Trophoblast cell (in vitro differentiated cells and primary cell): ENCODE measurements at regions not wholly inside any gene's neighbourhood (a gene's known extent, or its start where the extent isn't known, plus 50 kb on each side); places are given as distances from the start of the nearest gene placed in this dataset.
A peak's percentile ranks its signal among the peaks of the same experiment; 100 is the strongest.

Source experiments
- DNase-seq, 2 donors: peaks; one replicate each; pipeline ENCODE4 v3.0.0-alpha.2; 2016
- H2AFZ ChIP-seq: 2 replicates; pipeline ENCODE4 v1.6.1; 2013; ENCODE audit warnings: low read length, moderate library complexity, mild to moderate bottlenecking; ENCODE audit not compliant: insufficient read depth, poor library complexity
- H2AK5ac ChIP-seq: 2 replicates; pipeline ENCODE4 v1.6.1; 2013; ENCODE audit warnings: mild to moderate bottlenecking, low read length
- H2BK120ac ChIP-seq: 2 replicates; pipeline ENCODE4 v1.6.1; 2013; ENCODE audit warnings: low read length, mild to moderate bottlenecking, moderate library complexity; ENCODE audit not compliant: insufficient read depth, poor library complexity
- H2BK12ac ChIP-seq: 2 replicates; pipeline ENCODE4 v1.6.1; 2013; ENCODE audit warnings: mild to moderate bottlenecking, low read length, moderate library complexity
- H2BK5ac ChIP-seq: 2 replicates; pipeline ENCODE4 v1.6.1; 2013; ENCODE audit warnings: low read length, low read depth, moderate library complexity, mild to moderate bottlenecking; ENCODE audit not compliant: poor library complexity
- H3K14ac ChIP-seq: 2 replicates; pipeline ENCODE4 v1.6.1; 2013; ENCODE audit warnings: mild to moderate bottlenecking, low read length
- H3K18ac ChIP-seq: 2 replicates; pipeline ENCODE4 v1.6.1; 2013; ENCODE audit warnings: mild to moderate bottlenecking, low read length
- H3K23ac ChIP-seq: 2 replicates; pipeline ENCODE4 v1.6.1; 2013; ENCODE audit warnings: low read length
- H3K27ac ChIP-seq: 2 replicates; pipeline ENCODE4 v1.5.1; 2013; ENCODE audit warnings: low read depth, mild to moderate bottlenecking, inconsistent platforms, low read length, moderate library complexity
- H3K27me3 ChIP-seq: 2 replicates; pipeline ENCODE4 v1.6.1; 2013; ENCODE audit warnings: inconsistent platforms, mild to moderate bottlenecking, low read length, moderate library complexity; ENCODE audit not compliant: insufficient read depth
- H3K36me3 ChIP-seq, 2 experiments: 1 replicate in 1 of 2; 2 replicates in 1 of 2; pipeline ENCODE4 v1.6.1; 2013; ENCODE audit warnings: low read length in 2 of 2, mild to moderate bottlenecking in 2 of 2, moderate library complexity in 1 of 2; ENCODE audit not compliant: insufficient read depth in 2 of 2, control insufficient read depth in 1 of 2
- H3K4ac ChIP-seq: 2 replicates; pipeline ENCODE4 v1.6.1; 2013; ENCODE audit warnings: low read depth, mild to moderate bottlenecking, low read length, moderate library complexity
- H3K4me1 ChIP-seq, 2 experiments: 1 replicate in 1 of 2; 2 replicates in 1 of 2; pipeline ENCODE4 v1.6.1; 2013; ENCODE audit warnings: low read length in 2 of 2, mild to moderate bottlenecking in 2 of 2, moderate library complexity in 1 of 2; ENCODE audit not compliant: insufficient read depth in 2 of 2, control insufficient read depth in 1 of 2
- H3K4me2 ChIP-seq: 2 replicates; pipeline ENCODE4 v1.6.1; 2013; ENCODE audit warnings: inconsistent platforms, mild to moderate bottlenecking, low read length, moderate library complexity
- H3K4me3 ChIP-seq: 2 replicates; pipeline ENCODE4 v1.5.1; 2013; ENCODE audit warnings: mild to moderate bottlenecking, low read depth, low read length, inconsistent platforms
- H3K79me1 ChIP-seq: one replicate; pipeline ENCODE4 v1.6.1; 2013; ENCODE audit warnings: low read length
- H3K79me2 ChIP-seq: 2 replicates; pipeline ENCODE4 v1.6.1; 2013; ENCODE audit warnings: low read length, mild to moderate bottlenecking; ENCODE audit not compliant: control insufficient read depth, insufficient read depth, poor library complexity
- H3K9ac ChIP-seq: 2 replicates; pipeline ENCODE4 v1.6.1; 2013; ENCODE audit warnings: mild to moderate bottlenecking, low read length
- H3K9me3 ChIP-seq: 2 replicates; pipeline ENCODE4 v1.6.1; 2013; ENCODE audit warnings: low read depth, mild to moderate bottlenecking, control low read depth, inconsistent platforms, low read length; ENCODE audit not compliant: insufficient read depth
- H4K12ac ChIP-seq: 2 replicates; pipeline ENCODE4 v1.6.1; 2013; ENCODE audit warnings: low read depth, mild to moderate bottlenecking, low read length, moderate library complexity
- H4K8ac ChIP-seq: 2 replicates; pipeline ENCODE4 v1.6.1; 2013; ENCODE audit warnings: low read depth, mild to moderate bottlenecking, low read length, moderate library complexity
- H4K91ac ChIP-seq: one replicate; pipeline ENCODE4 v1.6.1; 2013; ENCODE audit warnings: low read depth, mild to moderate bottlenecking, low read length, moderate library complexity
- WGBS: extraction: QIAGEN DNeasy Blood & Tissue Kit; methylation state at CpG from one replicate; pipeline ENCODE4 v1.1.7; 2013; ENCODE audit warnings: missing lambda C conversion rate; ENCODE audit not compliant: insufficient read length, insufficient coverage; ENCODE audit errors: extremely low coverage; 5-methylcytosine and 5-hydroxymethylcytosine counted together

GRCh38 chr2:36177282-36177681 lies 178.3 kb upstream of the CRIM1 start:
- no peaks in the 10 kb centered on the region for H3K9me3 ChIP-seq
- H3K79me1 ChIP-seq: no peaks in the 10 kb centered on the region
- no peaks in the 10 kb centered on the region for H3K36me3 ChIP-seq
- no peak overlapping the region for H3K23ac ChIP-seq
- H3K4me1 ChIP-seq: no peaks in the 10 kb centered on the region
- no peak overlapping the region for H3K4me2 ChIP-seq
- no peak overlapping the region for H4K91ac ChIP-seq
- no CpG with 5 or more reads among the region's 2 CpGs for WGBS
- no peak overlapping the region for H2BK120ac ChIP-seq
- H3K18ac ChIP-seq: no peak overlapping the region
- no peak overlapping the region for H4K8ac ChIP-seq
- no peak overlapping the region for H2AK5ac ChIP-seq
- no peak overlapping the region for H3K4me3 ChIP-seq
- no peak overlapping the region for H3K4ac ChIP-seq
- H2BK5ac ChIP-seq: no peak overlapping the region
- DNase-seq: peak in 1 of 2 donors; percentile 16
- no peak overlapping the region for H3K27ac ChIP-seq
- H3K27me3 ChIP-seq: no peaks in the 10 kb centered on the region
- no peak overlapping the region for H3K9ac ChIP-seq
- H2BK12ac ChIP-seq: no peak overlapping the region
- H4K12ac ChIP-seq: no peak overlapping the region
- H2AFZ ChIP-seq: no peak overlapping the region
- no peaks in the 10 kb centered on the region for H3K79me2 ChIP-seq
- H3K14ac ChIP-seq: no peak overlapping the region

GRCh38 chr2:36174920-36175319 lies 180.7 kb upstream of the CRIM1 start:
- no peak overlapping the region for H4K12ac ChIP-seq
- no peak overlapping the region for H2AK5ac ChIP-seq
- H4K8ac ChIP-seq: no peak overlapping the region
- H2BK120ac ChIP-seq: no peak overlapping the region
- no peak overlapping the region for H3K27ac ChIP-seq
- DNase-seq: peak in 1 of 2 donors; percentile 41
- H4K91ac ChIP-seq: no peak overlapping the region
- no peak overlapping the region for H3K9ac ChIP-seq
- H3K27me3 ChIP-seq: no peaks in the 10 kb centered on the region
- H3K79me2 ChIP-seq: no peaks in the 10 kb centered on the region
- H3K4me3 ChIP-seq: no peak overlapping the region
- H3K23ac ChIP-seq: no peak overlapping the region
- H2BK5ac ChIP-seq: no peak overlapping the region
- no peak overlapping the region for H2BK12ac ChIP-seq
- no peak overlapping the region for H2AFZ ChIP-seq
- H3K14ac ChIP-seq: no peak overlapping the region
- WGBS: no CpG with 5 or more reads among the region's 1 CpG
- H3K4me1 ChIP-seq: no peaks in the 10 kb centered on the region
- H3K79me1 ChIP-seq: no peaks in the 10 kb centered on the region
- no peak overlapping the region for H3K4me2 ChIP-seq
- H3K9me3 ChIP-seq: no peaks in the 10 kb centered on the region
- H3K36me3 ChIP-seq: no peaks in the 10 kb centered on the region
- H3K4ac ChIP-seq: no peak overlapping the region
- H3K18ac ChIP-seq: no peak overlapping the region

- no peak overlapping the region for H3K4me3 ChIP-seq
- no peak overlapping the region for H2BK120ac ChIP-seq
- H2BK5ac ChIP-seq: no peak overlapping the region
- no peak overlapping the region for H3K9ac ChIP-seq
- no peak overlapping the region for H2BK12ac ChIP-seq
- no peak overlapping the region for H3K14ac ChIP-seq
- H3K9me3 ChIP-seq: no peaks in the 10 kb centered on the region
- H3K79me2 ChIP-seq: no peaks in the 10 kb centered on the region
- H3K4me1 ChIP-seq: no peaks in the 10 kb centered on the region
- no peak overlapping the region for H4K8ac ChIP-seq
- no peak for DNase-seq
- H3K27ac ChIP-seq: no peak overlapping the region
- no peak overlapping the region for H3K4ac ChIP-seq
- no peaks in the 10 kb centered on the region for H3K27me3 ChIP-seq
- H3K23ac ChIP-seq: no peak overlapping the region
- H3K18ac ChIP-seq: no peak overlapping the region
- no peaks in the 10 kb centered on the region for H3K36me3 ChIP-seq
- H3K79me1 ChIP-seq: no peaks in the 10 kb centered on the region
- H2AFZ ChIP-seq: no peak overlapping the region
- WGBS: no CpG with 5 or more reads among the region's 6 CpGs
- H4K91ac ChIP-seq: no peak overlapping the region
- H2AK5ac ChIP-seq: no peak overlapping the region
- no peak overlapping the region for H3K4me2 ChIP-seq
- H4K12ac ChIP-seq: no peak overlapping the region
Observed at GRCh38 chr2:36173760-36174404, 181.7 kb upstream of the CRIM1 start.

GRCh38 chr2:36172824-36173223 lies 182.8 kb upstream of the CRIM1 start:
- no peak overlapping the region for H4K8ac ChIP-seq
- no peak overlapping the region for H3K14ac ChIP-seq
- H3K18ac ChIP-seq: no peak overlapping the region
- no peak overlapping the region for H3K27ac ChIP-seq
- no peak overlapping the region for H2BK120ac ChIP-seq
- no peak overlapping the region for H4K12ac ChIP-seq
- H3K9me3 ChIP-seq: no peaks in the 10 kb centered on the region
- H3K4me3 ChIP-seq: no peak overlapping the region
- H2BK5ac ChIP-seq: no peak overlapping the region
- no peak overlapping the region for H3K4ac ChIP-seq
- WGBS: no CpG with 5 or more reads among the region's 5 CpGs
- H4K91ac ChIP-seq: no peak overlapping the region
- no peaks in the 10 kb centered on the region for H3K79me1 ChIP-seq
- H3K36me3 ChIP-seq: no peaks in the 10 kb centered on the region
- H3K23ac ChIP-seq: no peak overlapping the region
- H3K27me3 ChIP-seq: no peaks in the 10 kb centered on the region
- no peak overlapping the region for H2BK12ac ChIP-seq
- H2AFZ ChIP-seq: no peak overlapping the region
- no peaks in the 10 kb centered on the region for H3K79me2 ChIP-seq
- H2AK5ac ChIP-seq: no peak overlapping the region
- DNase-seq: no peak
- H3K4me1 ChIP-seq: no peaks in the 10 kb centered on the region
- no peak overlapping the region for H3K4me2 ChIP-seq
- H3K9ac ChIP-seq: no peak overlapping the region
